ENCODE measurements at regions not wholly inside any gene's neighbourhood (a gene's known extent, or its start where the extent isn't known, plus 50 kb on each side); places are given as distances from the start of the nearest gene placed in this dataset.

GRCh38 chr21:29228306-29228705 lies 70.4 kb upstream of the BACH1 start:
- H3K4me1 ChIP-seq: no peaks in the 10 kb centered on the region
- no peak overlapping the region for H3K27ac ChIP-seq
- WGBS, 5 donors: 71 to 82% (median 75%) methylated on average over 2 of the region's 2 CpGs
- intact Hi-C loops (cut with DNase I; ENCODE audit: low total_unique reads): no loop called here
- TF ChIP-seq EP300 (IDR thresholded peaks at IDR 0.05): no peak
- no peak for TF ChIP-seq POLR2AphosphoS5 (IDR thresholded peaks at IDR 0.05)
- TF ChIP-seq POLR2A (IDR thresholded peaks at IDR 0.05): no peak
- TF ChIP-seq CTCF (IDR thresholded peaks at IDR 0.05): no peak
- H3K27me3 ChIP-seq: no peaks in the 10 kb centered on the region
- DNase-seq: no peak
- H3K4me3 ChIP-seq: no peak overlapping the region
- no peaks in the 10 kb centered on the region for H3K36me3 ChIP-seq
- H3K9me3 ChIP-seq: no peaks in the 10 kb centered on the region

- Histone ChIP-seq H3K4me3 (no peak overlapping the region), H3K27me3 (no peaks in the 10 kb centered on the region), H3K27ac (no peak overlapping the region), H3K9me3 (no peaks in the 10 kb centered on the region), H3K4me1 (no peaks in the 10 kb centered on the region), H3K36me3 (no peaks in the 10 kb centered on the region)
- intact Hi-C loops (cut with DNase I; ENCODE audit: low total_unique reads): no loop called here
- DNase-seq: no peak
- TF ChIP-seq CTCF (IDR thresholded peaks at IDR 0.05) (no peak), EP300 (IDR thresholded peaks at IDR 0.05) (no peak), POLR2A (IDR thresholded peaks at IDR 0.05) (no peak), POLR2AphosphoS5 (IDR thresholded peaks at IDR 0.05) (no peak)
- 73 to 87% (median 75%) methylated on average over 3 of the region's 3 CpGs for WGBS, 5 donors
Measured at GRCh38 chr21:29230551-29231261, 68.0 kb upstream of the BACH1 start.

- no peaks in the 10 kb centered on the region for H3K9me3 ChIP-seq
- H3K27ac ChIP-seq: no peak overlapping the region
- WGBS, 5 donors: 83 to 96% (median 92%) methylated on average over 4 to 6 of the region's 6 CpGs
- no peak for TF ChIP-seq EP300 (IDR thresholded peaks at IDR 0.05)
- no peak for TF ChIP-seq POLR2A (IDR thresholded peaks at IDR 0.05)
- TF ChIP-seq POLR2AphosphoS5 (IDR thresholded peaks at IDR 0.05): no peak
- TF ChIP-seq CTCF (IDR thresholded peaks at IDR 0.05): no peak
- no peak overlapping the region for H3K4me3 ChIP-seq
- peaks cover 0 to 7% (median 3%) of the 10 kb centered on the region in 4 donors for H3K4me1 ChIP-seq
- no peak for DNase-seq
- no peaks in the 10 kb centered on the region for H3K27me3 ChIP-seq
- H3K36me3 ChIP-seq: no peaks in the 10 kb centered on the region
- intact Hi-C loops (cut with DNase I; ENCODE audit: low total_unique reads): no loop called here
Measured at GRCh38 chr21:29231756-29232529, 66.8 kb upstream of the BACH1 start.

- 77 to 85% (median 84%) methylated on average over 8 of the region's 8 CpGs for WGBS, 5 donors
- H3K27me3 ChIP-seq: no peaks in the 10 kb centered on the region
- DNase-seq: no peak
- H3K4me3 ChIP-seq: no peak overlapping the region
- H3K36me3 ChIP-seq: no peaks in the 10 kb centered on the region
- TF ChIP-seq EP300 (IDR thresholded peaks at IDR 0.05) (no peak), POLR2AphosphoS5 (IDR thresholded peaks at IDR 0.05) (no peak), POLR2A (IDR thresholded peaks at IDR 0.05) (no peak), CTCF (IDR thresholded peaks at IDR 0.05) (no peak)
- no peaks in the 10 kb centered on the region for H3K9me3 ChIP-seq
- intact Hi-C loops (cut with DNase I; ENCODE audit: low total_unique reads): no loop called here
- no peak overlapping the region for H3K27ac ChIP-seq
- peaks cover 0 to 14% (median 8%) of the 10 kb centered on the region in 4 donors for H3K4me1 ChIP-seq
Measured at GRCh38 chr21:29232530-29233255, 66.0 kb upstream of the BACH1 start.
